HepG2 (cell line): ENCODE measurements at regions not wholly inside any gene's neighbourhood (a gene's known extent, or its start where the extent isn't known, plus 50 kb on each side); places are given as distances from the start of the nearest gene placed in this dataset.

Source experiments
- ATAC-seq: fragments of 200-7000 bp; cut with Tn5 transposase; 3 replicates; pipeline ENCODE4 v1.9.1; 2020; ENCODE audit warnings: mild to moderate bottlenecking, moderate library complexity
- BruUV-seq: library from RNA; stranded (reverse); fragments of 400-500 nt; replicated peaks from 2 replicates; lab custom pipeline; 2021; lab: Mats Ljungman, UMichigan
- CTCF ChIA-PET: fragments of 300-600 bp; formaldehyde crosslinking; extraction: SDS; loops from one replicate; lab custom pipeline; 2021; ENCODE audit warnings: low total read pairs, inconsistent platforms, low intra/inter-chr PET ratio; lab: Yijun Ruan, JAX
- POLR2A ChIA-PET: fragments of 350-600 bp; sonication (Branson Sonifier 250); formaldehyde crosslinking; loops from one replicate; lab custom pipeline; 2020; ENCODE audit warnings: antibody characterized with exemption, inconsistent platforms; lab: Yijun Ruan, JAX
- DNase-seq: peaks from one replicate; pipeline ENCODE4 v3.0.0-alpha.2; 2015; ENCODE audit warnings: low spot score
- FAIRE-seq: peaks from 3 replicates; lab custom pipeline; 2011; peaks lifted over from hg19 to GRCh38; lab: Jason Lieb, UNC
- H2AFZ ChIP-seq: one replicate; pipeline ENCODE4 v1.6.1; 2011; ENCODE audit warnings: low read length, inconsistent platforms
- H3K27ac ChIP-seq: fragments of 300-600 bp; 3 replicates; pipeline ENCODE4 v1.8.0; 2011; ENCODE audit warnings: mixed run types, mild to moderate bottlenecking, mixed read lengths, low read length, inconsistent platforms; ENCODE audit not compliant: insufficient read depth; ENCODE audit errors: extremely low read length
- H3K27me3 ChIP-seq, 2 experiments: fragments of 200-600 bp in 1 of 2; 2 replicates in 1 of 2; 3 replicates in 1 of 2; pipeline versions ENCODE4 v1.6.0 to v1.8.0; 2011; ENCODE audit warnings: low read length in 2 of 2, mild to moderate bottlenecking in 2 of 2, moderate library complexity in 2 of 2, inconsistent platforms in 1 of 2; ENCODE audit not compliant: insufficient read depth in 2 of 2, control insufficient read depth in 1 of 2
- H3K36me3 ChIP-seq, 2 experiments: fragments of 200-600 bp in 1 of 2; replicated peaks in 1 of 2; 2 replicates in 1 of 2; 3 replicates in 1 of 2; pipeline versions ENCODE4 v1.5.1 to v1.8.0; 2011; ENCODE audit warnings: low read length in 2 of 2, inconsistent platforms in 1 of 2; ENCODE audit not compliant: insufficient read depth in 2 of 2, control insufficient read depth in 1 of 2
- H3K4me1 ChIP-seq: 2 replicates; pipeline ENCODE4 v1.5.1; 2012; ENCODE audit warnings: low read length, inconsistent platforms; ENCODE audit not compliant: insufficient read depth
- H3K4me2 ChIP-seq: 2 replicates; pipeline ENCODE4 v1.6.0; 2011; ENCODE audit warnings: low read depth, low read length, inconsistent platforms
- H3K4me3 ChIP-seq, 3 experiments: fragments of 200-600 bp in 1 of 3; sonication (generic), shearing (Covaris generic) in 1 of 3; replicated peaks in 1 of 3; 2 replicates each; pipeline ENCODE4 v1.5.1; 2011 to 2016; ENCODE audit warnings: low read length in 3 of 3, inconsistent platforms in 2 of 3, low read depth in 2 of 3, mild to moderate bottlenecking in 2 of 3, control low read depth in 1 of 3, mixed read lengths in 1 of 3; ENCODE audit not compliant: insufficient read depth in 1 of 3
- H3K79me2 ChIP-seq: one replicate; pipeline ENCODE4 v1.6.1; 2011; ENCODE audit warnings: low read length, inconsistent platforms; ENCODE audit not compliant: insufficient read depth
- H3K9ac ChIP-seq: 2 replicates; pipeline ENCODE4 v1.6.0; 2011; ENCODE audit warnings: mild to moderate bottlenecking, low read depth, low read length, inconsistent platforms; ENCODE audit not compliant: insufficient read depth
- H3K9me3 ChIP-seq: 2 replicates; pipeline ENCODE4 v1.5.1; 2012; ENCODE audit warnings: mild to moderate bottlenecking, low read length
- H4K20me1 ChIP-seq: 2 replicates; pipeline ENCODE4 v1.6.0; 2011; ENCODE audit warnings: inconsistent platforms, mild to moderate bottlenecking, low read length, moderate library complexity; ENCODE audit not compliant: insufficient read depth
- CREB3 ChIP-seq: sonication (generic); formaldehyde crosslinking; IDR thresholded peaks from 2 replicates; pipeline ENCODE4 v1.5.0; 2020; ENCODE audit warnings: missing genetic modification reagents
- HNF4G ChIP-seq, 2 experiments: sonication (generic) in 1 of 2; formaldehyde crosslinking in 1 of 2; IDR thresholded peaks; 2 replicates each; pipeline versions ENCODE4 v1.4.0 to v1.6.1; 2011 to 2020; ENCODE audit warnings: borderline replicate concordance in 2 of 2, low read depth in 2 of 2, mild to moderate bottlenecking in 2 of 2, low read length in 1 of 2, missing genetic modification reagents in 1 of 2, moderate library complexity in 1 of 2
- HOXA9 ChIP-seq: sonication (generic); formaldehyde crosslinking; IDR thresholded peaks from 2 replicates; pipeline ENCODE4 v1.8.1; 2022; ENCODE audit warnings: missing genetic modification reagents, mild to moderate bottlenecking, moderate library complexity, borderline replicate concordance
- MEF2D ChIP-seq: sonication (generic); formaldehyde crosslinking; IDR thresholded peaks from 2 replicates; pipeline ENCODE4 v1.5.1; 2020; ENCODE audit warnings: mild to moderate bottlenecking, missing genetic modification reagents
- RNF2 ChIP-seq: fragments of 450-650 bp; conservative IDR thresholded peaks from 2 replicates; pipeline ENCODE4 v1.6.1; 2016; ENCODE audit warnings: low read depth
- SIX4 ChIP-seq: sonication (generic); formaldehyde crosslinking; IDR thresholded peaks from 2 replicates; pipeline ENCODE4 v1.4.0; 2020; ENCODE audit warnings: missing genetic modification reagents
- WGBS: methylation state at CpG from one replicate; pipeline ENCODE4 v1.1.6; 2017; ENCODE audit warnings: low lambda C conversion rate; 5-methylcytosine and 5-hydroxymethylcytosine counted together
- in situ Hi-C: cut with HindIII; loops from 2 replicates; pipeline ENCODE4 v1.10.0; 2017; ENCODE audit warnings: low pct_unique_long_range_greater_than_20kb; ENCODE audit not compliant: extremely low pct_ligation_motif_present
- intact Hi-C: fragments of 100-400 bp; cut with micrococcal nuclease; formaldehyde crosslinking; loops from one replicate; pipeline ENCODE4 v1.10.0; 2022; ENCODE audit not compliant: unreplicated experiment
- TF ChIP-seq, protein P1 (sequence below), 2 experiments: fragments of 450-650 bp in 1 of 2; sonication (generic) in 1 of 2; formaldehyde crosslinking in 1 of 2; IDR thresholded peaks; 2 replicates each; pipeline versions ENCODE4 v1.6.1 to v1.8.0; 2016 to 2022; ENCODE audit warnings: antibody characterized with exemption in 1 of 2, mild to moderate bottlenecking in 1 of 2, missing genetic modification reagents in 1 of 2

- TF ChIP-seq, protein P1, sequence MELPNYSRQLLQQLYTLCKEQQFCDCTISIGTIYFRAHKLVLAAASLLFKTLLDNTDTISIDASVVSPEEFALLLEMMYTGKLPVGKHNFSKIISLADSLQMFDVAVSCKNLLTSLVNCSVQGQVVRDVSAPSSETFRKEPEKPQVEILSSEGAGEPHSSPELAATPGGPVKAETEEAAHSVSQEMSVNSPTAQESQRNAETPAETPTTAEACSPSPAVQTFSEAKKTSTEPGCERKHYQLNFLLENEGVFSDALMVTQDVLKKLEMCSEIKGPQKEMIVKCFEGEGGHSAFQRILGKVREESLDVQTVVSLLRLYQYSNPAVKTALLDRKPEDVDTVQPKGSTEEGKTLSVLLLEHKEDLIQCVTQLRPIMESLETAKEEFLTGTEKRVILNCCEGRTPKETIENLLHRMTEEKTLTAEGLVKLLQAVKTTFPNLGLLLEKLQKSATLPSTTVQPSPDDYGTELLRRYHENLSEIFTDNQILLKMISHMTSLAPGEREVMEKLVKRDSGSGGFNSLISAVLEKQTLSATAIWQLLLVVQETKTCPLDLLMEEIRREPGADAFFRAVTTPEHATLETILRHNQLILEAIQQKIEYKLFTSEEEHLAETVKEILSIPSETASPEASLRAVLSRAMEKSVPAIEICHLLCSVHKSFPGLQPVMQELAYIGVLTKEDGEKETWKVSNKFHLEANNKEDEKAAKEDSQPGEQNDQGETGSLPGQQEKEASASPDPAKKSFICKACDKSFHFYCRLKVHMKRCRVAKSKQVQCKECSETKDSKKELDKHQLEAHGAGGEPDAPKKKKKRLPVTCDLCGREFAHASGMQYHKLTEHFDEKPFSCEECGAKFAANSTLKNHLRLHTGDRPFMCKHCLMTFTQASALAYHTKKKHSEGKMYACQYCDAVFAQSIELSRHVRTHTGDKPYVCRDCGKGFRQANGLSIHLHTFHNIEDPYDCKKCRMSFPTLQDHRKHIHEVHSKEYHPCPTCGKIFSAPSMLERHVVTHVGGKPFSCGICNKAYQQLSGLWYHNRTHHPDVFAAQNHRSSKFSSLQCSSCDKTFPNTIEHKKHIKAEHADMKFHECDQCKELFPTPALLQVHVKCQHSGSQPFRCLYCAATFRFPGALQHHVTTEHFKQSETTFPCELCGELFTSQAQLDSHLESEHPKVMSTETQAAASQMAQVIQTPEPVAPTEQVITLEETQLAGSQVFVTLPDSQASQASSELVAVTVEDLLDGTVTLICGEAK (IDR thresholded peaks at IDR 0.05): peak; percentile 65
- TF ChIP-seq, protein P1 (CRISPR knock-in tag; IDR thresholded peaks at IDR 0.05): peak; percentile 98
- no peak for TF ChIP-seq SIX4 (CRISPR knock-in tag)
These were observed 111.2 kb downstream of the RFLNA start (continued) for GRCh38 chr12:124406043-124406442.

GRCh38 chr12:124405592-124405991 lies 110.7 kb downstream of the RFLNA start:
- in situ Hi-C loops: no loop called here
- ChIA-PET CTCF (no interaction called here), POLR2A (no interaction called here)
- Histone ChIP-seq H3K27me3 (no peaks in the 10 kb centered on the region), H3K36me3 (peaks cover 4 to 18% of the 10 kb centered on the region in 2 experiments; a peak in 4 of 5 replicates), H3K9me3 (no peaks in the 10 kb centered on the region), H3K79me2 (no peaks in the 10 kb centered on the region), H3K4me1 (no peaks in the 10 kb centered on the region), H3K27ac (no peak overlapping the region), H3K9ac (no peak overlapping the region), H4K20me1 (peaks cover 2% of the 10 kb centered on the region; the same call in 1 of the 2 replicates), H2AFZ (no peak overlapping the region), H3K4me3 (no peak overlapping the region), H3K4me2 (no peak overlapping the region)
- FAIRE-seq (no peak), DNase-seq (no peak), ATAC-seq (no peak)
- 85% methylated on average over 10 of the region's 15 CpGs for whole genome bisulfite sequencing
- no TSS peak for BruUV-seq
- intact Hi-C loops: no loop called here
- TF ChIP-seq HNF4G (IDR thresholded peaks at IDR 0.05; ENCODE audit: borderline replicate concordance, low read depth, low read length) (no peak), HNF4G (CRISPR knock-in tag; IDR thresholded peaks at IDR 0.05; ENCODE audit: borderline replicate concordance, low read depth) (no peak), MEF2D (CRISPR knock-in tag) (no peak), CREB3 (no peak), HOXA9 (CRISPR knock-in tag) (no peak), RNF2 (no peak)
